ENCODE measurements at regions not wholly inside any gene's neighbourhood (a gene's known extent, or its start where the extent isn't known, plus 50 kb on each side); places are given as distances from the start of the nearest gene placed in this dataset.

GRCh38 chr5:24145806-24146205, 499.0 kb downstream of the CDH10 start:
- H3K9ac ChIP-seq (ENCODE audit: low read depth, low read length): no peak overlapping the region
- H2AFZ ChIP-seq (replicated peaks; ENCODE audit: low read length, poor library complexity): no peak overlapping the region
- no peak overlapping the region for H2BK15ac ChIP-seq (ENCODE audit: low read depth, low read length)
- no peak overlapping the region for H2BK20ac ChIP-seq (ENCODE audit: low read depth, low read length)
- H3K27ac ChIP-seq (ENCODE audit: insufficient read depth, low read length): no peak overlapping the region
- ATAC-seq (ENCODE audit: low read depth) (no peak), DNase-seq (no peak)
- H4K20me1 ChIP-seq (ENCODE audit: insufficient read depth, low read length): no peaks in the 10 kb centered on the region
- ChIA-PET CTCF (no interaction called here), POLR2A (ENCODE audit: unreplicated experiment) (no interaction called here)
- BruUV-seq (replicated peaks): no TSS peak
- no peak overlapping the region for H4K8ac ChIP-seq (ENCODE audit: low read depth in 2 of 2, low read length in 2 of 2)
- H3K27me3 ChIP-seq (ENCODE audit: control insufficient read depth, insufficient read depth, low read length): no peaks in the 10 kb centered on the region
- H3K4ac ChIP-seq (ENCODE audit: low read depth, low read length): no peak overlapping the region
- no peak overlapping the region for H3K18ac ChIP-seq (ENCODE audit: low read depth, low read length)
- in situ Hi-C loops (cut with MboI; ENCODE audit: low sequenced_read_pairs): no loop called here
- TF ChIP-seq MAFK (IDR thresholded peaks at IDR 0.05; ENCODE audit: low read depth, low read length) (no peak), NFE2L2 (IDR thresholded peaks at IDR 0.05; ENCODE audit: low read depth, low read length) (no peak), ELK1 (IDR thresholded peaks at IDR 0.05; ENCODE audit: borderline replicate concordance, low read depth, low read length) (no peak), RFX5 (IDR thresholded peaks at IDR 0.05; ENCODE audit: low read depth, low read length) (no peak), RCOR1 (IDR thresholded peaks at IDR 0.05; ENCODE audit: insufficient replicate concordance, low read length) (no peak), CTCF (conservative IDR thresholded peaks at IDR 0.05; ENCODE audit: low read depth, low read length) (no peak), USF2 (IDR thresholded peaks at IDR 0.05; ENCODE audit: low read depth, low read length) (no peak), BHLHE40 (IDR thresholded peaks at IDR 0.05; ENCODE audit: low read depth, low read length) (no peak), SMC3 (IDR thresholded peaks at IDR 0.05; ENCODE audit: low read depth, low read length) (no peak), FOS (IDR thresholded peaks at IDR 0.05; ENCODE audit: low read depth, low read length) (no peak), CEBPB (IDR thresholded peaks at IDR 0.05; ENCODE audit: low read depth, low read length) (no peak), MXI1 (IDR thresholded peaks at IDR 0.05; ENCODE audit: borderline replicate concordance, low read depth, low read length) (no peak), POLR2A (IDR thresholded peaks at IDR 0.05; ENCODE audit: low read depth, low read length) (no peak), RAD21 (IDR thresholded peaks at IDR 0.05; ENCODE audit: low read length) (no peak), CHD1 (IDR thresholded peaks at IDR 0.05; ENCODE audit: low read depth, low read length) (no peak), MAZ (IDR thresholded peaks at IDR 0.05; ENCODE audit: borderline replicate concordance, low read depth, low read length) (no peak)
- no peak overlapping the region for H3K4me3 ChIP-seq (ENCODE audit: insufficient read depth, low read depth, low read length)
- H4K5ac ChIP-seq (ENCODE audit: low read depth, low read length): no peak overlapping the region
- intact Hi-C loops (cut with micrococcal nuclease): no loop called here
- WGBS, 2 experiments (ENCODE audit: extremely low coverage in 2 of 2, insufficient read length in 1 of 2): no CpG with 5 or more reads among the region's 2 CpGs
- no peak overlapping the region for H2BK120ac ChIP-seq (ENCODE audit: low read depth, low read length)
- no peak overlapping the region for H3K4me2 ChIP-seq (ENCODE audit: low read depth, low read length)
- H2BK5ac ChIP-seq (ENCODE audit: low read depth, low read length, poor library complexity, severe bottlenecking): no peak overlapping the region
- no peaks in the 10 kb centered on the region for H3K79me1 ChIP-seq (ENCODE audit: low read depth in 1 of 2, low read length in 2 of 2)
- H3K14ac ChIP-seq (replicated peaks; ENCODE audit: low read depth, low read length): no peak overlapping the region
- H2AK9ac ChIP-seq (replicated peaks; ENCODE audit: low read depth, low read length, poor library complexity): no peak overlapping the region
- no peak overlapping the region for H2AK5ac ChIP-seq (ENCODE audit: low read depth, low read length)
- H3K4me1 ChIP-seq (ENCODE audit: control insufficient read depth, insufficient read depth, low read length): no peaks in the 10 kb centered on the region
- H4K91ac ChIP-seq (ENCODE audit: insufficient read depth, low read depth, low read length): no peak overlapping the region
- H3K36me3 ChIP-seq (ENCODE audit: control insufficient read depth, insufficient read depth, low read length): no peaks in the 10 kb centered on the region
- dilution Hi-C loops (cut with HindIII; ENCODE audit: low sequenced_read_pairs, unreplicated experiment): no loop called here
- H3K56ac ChIP-seq (ENCODE audit: extremely low read depth, insufficient read depth, low read length): no peak overlapping the region
- no peak overlapping the region for H3K23ac ChIP-seq (ENCODE audit: low read depth, low read length)
- H3K9me1 ChIP-seq (ENCODE audit: insufficient read depth, low read length): no peaks in the 10 kb centered on the region
- H3K9me3 ChIP-seq (ENCODE audit: control insufficient read depth, insufficient read depth, low read length): peaks cover 3% of the 10 kb centered on the region; the same call in 1 of the 2 replicates

All from IMR-90 (cell line).